ENCODE measurements at regions not wholly inside any gene's neighbourhood (a gene's known extent, or its start where the extent isn't known, plus 50 kb on each side); places are given as distances from the start of the nearest gene placed in this dataset.

DNA sequence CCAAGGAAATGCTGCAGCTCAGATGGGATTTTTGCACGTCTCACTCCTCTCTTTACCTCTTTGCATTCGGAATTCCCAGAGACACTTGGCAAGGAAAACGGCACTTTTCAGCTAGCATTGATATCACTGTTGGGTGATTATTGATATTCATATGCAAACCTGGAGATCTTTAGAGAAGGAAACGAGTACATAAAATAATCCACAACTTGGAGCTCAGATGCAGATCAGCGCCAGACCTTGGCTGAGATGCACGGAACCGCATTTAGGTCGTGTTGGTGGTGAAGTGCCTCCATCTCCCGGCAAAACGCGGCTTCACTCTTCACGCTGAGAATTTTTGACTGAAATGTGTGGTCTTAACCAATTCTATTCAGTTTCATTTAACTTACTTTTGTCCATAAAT lies 77.2 kb upstream of the ARHGEF7 start:
- DNase-seq = no peak

- no peak for DNase-seq
Measured at GRCh38 chr13:111036665-111037064, 78.4 kb upstream of the ARHGEF7 start.

- DNase-seq = no peak
Measured at GRCh38 chr13:111035861-111036260, 79.2 kb upstream of the ARHGEF7 start.

- DNase-seq = peak; percentile 9
Measured at GRCh38 chr13:111034811-111035210, 80.3 kb upstream of the ARHGEF7 start.

GRCh38 chr13:111033172-111034130 lies 81.7 kb upstream of the ARHGEF7 start:
- peak; percentile 13 for DNase-seq

DNA sequence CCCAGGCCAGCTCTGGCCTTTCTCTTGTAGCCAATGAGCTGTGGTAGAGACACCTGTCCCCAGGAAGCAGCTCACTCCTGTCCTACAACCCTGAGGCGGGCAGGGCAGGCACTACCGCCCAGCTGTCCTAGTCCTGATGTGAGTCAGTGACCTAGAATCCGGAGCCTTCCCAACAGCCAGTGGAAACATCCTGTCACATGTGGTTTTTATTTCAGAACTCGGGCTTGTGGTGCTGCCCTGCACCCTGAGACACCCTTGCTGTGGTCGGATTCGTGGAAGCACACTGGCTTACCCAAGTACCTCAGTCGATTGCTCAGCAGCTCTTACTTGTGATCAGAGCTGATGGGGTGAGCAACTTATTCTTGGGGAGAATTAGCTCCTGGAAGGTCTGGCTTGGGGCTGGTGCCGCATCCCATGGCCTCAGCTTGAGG lies 83.6 kb upstream of the ARHGEF7 start:
- DNase-seq = peak; percentile 71

DNA sequence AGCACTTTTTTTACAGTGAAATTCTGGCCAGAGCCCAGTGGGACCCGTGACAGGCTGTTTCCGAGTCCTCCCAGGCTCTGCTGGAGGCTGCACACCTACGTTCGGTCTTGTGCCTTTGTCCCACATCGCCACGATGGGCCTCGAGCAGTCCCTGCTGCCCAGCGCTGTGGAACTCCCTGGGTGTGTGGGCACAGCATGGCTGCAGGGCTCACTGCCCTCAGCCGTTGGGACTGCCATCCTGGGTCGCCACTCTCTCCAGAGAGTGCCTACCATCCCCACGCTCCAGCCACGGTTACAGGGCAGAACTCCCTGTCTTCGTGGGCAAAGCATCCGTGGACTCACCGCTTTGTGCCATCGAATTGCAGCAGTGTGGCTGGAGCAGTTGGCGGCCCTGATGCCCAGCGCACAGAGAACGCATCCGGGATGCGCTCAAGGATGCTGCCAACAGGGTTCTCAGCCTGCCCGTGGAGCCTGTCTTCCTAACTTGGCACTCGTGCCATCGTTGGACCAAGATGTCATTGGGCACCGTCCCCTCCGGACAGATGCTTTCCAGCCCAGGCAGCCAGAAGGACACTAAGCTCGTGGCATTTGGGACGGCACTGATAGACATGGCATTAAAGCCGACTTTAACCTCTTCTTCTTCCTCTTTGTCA lies 85.0 kb upstream of the ARHGEF7 start:
- DNase-seq = no peak

DNA sequence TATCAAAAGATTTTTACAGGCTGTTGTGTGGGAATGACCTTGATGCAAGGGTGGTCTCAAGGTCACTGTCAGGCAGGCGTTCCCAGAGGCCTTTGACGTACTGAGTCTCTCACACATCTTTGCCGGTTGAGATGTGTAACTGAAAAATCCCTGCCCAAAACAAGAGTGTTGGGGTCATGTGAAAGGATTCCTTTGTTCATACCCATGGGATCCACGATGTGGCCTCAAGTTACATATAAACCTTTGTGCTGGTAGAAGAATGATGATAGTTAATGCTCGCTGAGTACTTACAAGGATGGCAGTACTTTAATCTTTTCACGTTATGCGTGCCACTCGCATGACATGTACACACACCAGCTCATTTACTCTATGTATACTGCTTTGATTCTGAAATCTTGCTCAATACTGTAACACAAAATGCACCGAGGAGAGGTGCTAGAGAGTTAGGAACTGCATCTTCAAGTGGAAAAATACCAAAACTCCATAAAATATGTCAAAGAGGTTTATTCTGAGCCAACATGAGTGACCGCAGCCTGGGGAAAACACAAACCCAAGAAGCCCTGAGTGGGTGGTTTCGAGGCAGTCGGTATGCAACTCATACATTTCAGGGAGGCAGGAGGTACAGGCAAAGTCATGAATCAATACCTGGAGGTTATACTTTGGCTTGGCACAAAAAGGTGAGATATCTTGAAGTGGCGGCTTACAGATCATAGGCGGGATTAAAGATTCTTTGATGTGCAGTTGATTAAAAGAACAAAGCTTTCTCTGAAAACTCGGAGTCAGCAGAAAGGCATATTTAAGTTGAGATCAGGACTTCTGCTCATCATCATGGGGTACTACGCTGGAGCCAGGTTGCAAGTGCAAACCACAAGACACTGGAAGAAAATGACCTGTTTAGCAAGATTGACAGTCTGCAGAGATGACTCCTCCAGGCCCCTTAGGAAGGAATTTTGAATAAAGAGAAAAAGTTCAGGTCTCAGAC lies 87.4 kb upstream of the ARHGEF7 start:
- no peak for DNase-seq

DNA sequence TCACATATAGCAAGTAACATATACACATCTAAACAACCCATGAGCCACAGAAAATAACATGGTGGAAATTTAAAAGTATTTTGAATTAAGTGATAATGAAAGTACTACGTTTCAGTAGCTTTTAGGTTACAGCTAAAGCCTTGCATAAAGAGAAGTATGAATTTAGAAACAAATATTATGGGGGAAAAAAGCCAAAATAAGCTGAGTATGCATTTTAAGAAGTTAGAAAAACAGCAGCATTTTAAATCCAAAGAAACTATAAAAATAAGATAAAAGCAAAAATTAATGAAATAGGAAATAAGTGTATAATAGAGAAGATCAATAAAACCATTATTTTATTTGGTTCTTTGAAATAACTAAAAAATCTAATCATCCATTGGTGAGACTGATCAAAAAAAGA lies 89.8 kb upstream of the ARHGEF7 start:
- no peak for DNase-seq

- DNase-seq = no peak
Measured at GRCh38 chr13:111022886-111023285, 92.2 kb upstream of the ARHGEF7 start.

DNA sequence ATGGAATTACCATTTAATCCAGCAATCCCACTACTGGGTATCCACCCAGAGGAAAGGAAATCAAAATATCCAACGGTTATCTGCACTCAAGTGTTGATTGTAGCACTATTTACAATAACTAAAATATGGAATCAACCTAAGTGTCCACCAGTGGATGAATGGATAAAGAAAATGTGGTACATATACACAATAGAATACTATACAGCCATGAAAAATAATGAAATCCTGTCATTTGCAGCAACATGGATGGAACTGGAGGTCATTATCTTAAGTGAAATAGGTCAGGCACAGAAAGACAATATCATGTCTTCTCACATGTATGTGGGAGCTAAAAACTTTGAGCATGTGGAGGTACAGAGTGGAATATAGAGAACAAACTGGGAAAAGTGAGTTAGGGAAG lies 92.9 kb upstream of the ARHGEF7 start:
- DNase-seq = no peak

DNA sequence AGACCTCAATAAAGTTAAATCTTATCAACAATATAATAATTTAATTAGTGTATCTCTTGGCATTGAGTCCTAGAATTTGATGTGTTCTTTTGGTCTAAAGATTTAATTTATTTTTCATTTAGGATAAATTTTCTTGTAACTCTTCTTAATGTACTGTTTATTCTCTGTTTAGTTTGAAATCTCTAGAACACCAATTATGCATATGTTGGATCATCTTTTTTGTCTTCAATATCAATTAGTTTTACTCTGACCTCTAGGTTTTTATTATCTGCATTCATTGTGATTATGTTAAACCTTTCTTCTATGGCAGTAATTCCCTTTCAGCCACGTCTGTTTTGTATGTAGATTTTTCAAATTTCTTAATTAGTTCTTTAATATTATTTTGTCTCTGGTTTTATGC lies 93.8 kb upstream of the ARHGEF7 start:
- DNase-seq = no peak

GRCh38 chr13:111020546-111020945 lies 94.6 kb upstream of the ARHGEF7 start:
- no peak for DNase-seq

DNA sequence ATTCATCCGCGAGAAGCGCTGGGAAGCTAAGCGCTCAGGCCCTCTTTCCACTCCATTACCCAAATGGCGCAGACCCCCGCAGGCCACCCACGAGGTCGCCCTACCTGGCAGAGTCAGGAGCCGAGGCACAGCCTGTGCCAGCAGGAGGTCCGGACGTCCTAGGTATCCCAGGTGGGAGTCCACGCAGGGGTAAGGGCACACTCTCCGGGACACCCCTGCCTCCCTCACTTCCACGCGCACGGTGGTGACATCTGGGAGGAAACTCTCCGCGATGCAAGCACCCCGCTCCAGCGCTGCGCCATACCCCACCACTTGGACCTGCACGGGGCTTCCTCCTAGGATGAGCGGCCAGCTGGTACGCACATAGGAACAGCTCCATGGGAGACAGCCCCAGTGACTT lies 95.1 kb upstream of the ARHGEF7 start:
- DNase-seq = no peak

GRCh38 chr13:111017755-111018459 lies 97.2 kb upstream of the ARHGEF7 start:
- no peak for DNase-seq

DNA sequence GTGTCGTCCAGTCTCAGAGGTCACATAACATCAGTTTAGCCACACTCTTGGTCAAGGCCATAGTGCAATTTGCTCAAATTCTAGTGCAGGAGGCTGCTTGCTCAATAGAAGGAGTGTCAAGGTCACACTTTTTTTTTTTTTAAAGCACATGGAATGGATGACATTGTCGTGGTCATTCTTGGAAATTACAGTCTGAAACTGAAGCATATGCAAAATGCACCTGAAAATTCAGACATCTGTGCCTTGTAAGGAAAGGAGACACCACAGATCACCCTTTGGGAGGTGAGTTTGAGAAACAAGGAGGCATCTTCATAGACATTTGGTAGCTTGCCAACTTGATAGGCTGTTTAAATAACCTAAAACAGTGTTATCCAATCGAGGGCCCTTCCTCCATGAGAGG lies 98.3 kb upstream of the ANKRD10 start:
- DNase-seq = no peak

DNA sequence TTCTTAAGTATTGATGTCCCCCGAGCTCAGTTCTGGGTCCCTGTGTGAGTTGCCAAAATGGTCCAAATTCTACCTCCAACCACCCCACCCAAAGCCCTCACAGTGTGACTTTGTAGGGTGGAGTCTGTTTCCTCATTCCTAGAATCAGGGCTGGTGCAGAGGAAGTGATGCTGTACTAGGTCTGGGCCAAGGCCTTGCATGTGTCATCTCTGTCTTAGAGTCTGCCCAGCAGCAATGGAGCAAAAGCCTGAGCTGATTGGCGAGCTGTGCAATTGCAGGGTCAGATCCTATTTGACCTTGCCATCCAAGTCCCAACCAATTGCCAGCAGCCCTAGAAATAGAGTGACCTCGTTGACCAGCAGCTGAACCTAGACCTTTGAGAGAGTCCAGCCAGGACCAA lies 97.0 kb upstream of the ANKRD10 start:
- no peak for DNase-seq

DNA sequence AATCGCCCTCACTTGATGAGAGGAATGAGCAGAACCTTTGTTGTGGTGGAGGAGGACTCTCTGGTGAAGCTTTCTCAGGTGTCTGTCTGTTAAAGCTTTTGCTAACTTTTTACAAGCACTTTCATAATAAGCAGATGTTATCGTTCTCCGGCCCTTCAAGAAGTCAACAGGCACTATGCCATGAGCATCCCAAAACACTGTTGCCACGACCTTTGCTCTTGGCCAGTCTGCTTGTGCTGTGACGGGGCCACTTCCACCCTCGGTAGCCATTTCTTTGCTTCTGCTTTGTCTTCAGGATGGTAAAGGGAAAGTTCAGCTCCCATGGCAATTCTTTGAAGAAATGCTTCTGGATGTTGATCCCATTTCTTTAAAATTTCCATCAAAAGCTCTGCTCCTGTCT lies 93.5 kb upstream of the ANKRD10 start:
- no peak for DNase-seq

DNA sequence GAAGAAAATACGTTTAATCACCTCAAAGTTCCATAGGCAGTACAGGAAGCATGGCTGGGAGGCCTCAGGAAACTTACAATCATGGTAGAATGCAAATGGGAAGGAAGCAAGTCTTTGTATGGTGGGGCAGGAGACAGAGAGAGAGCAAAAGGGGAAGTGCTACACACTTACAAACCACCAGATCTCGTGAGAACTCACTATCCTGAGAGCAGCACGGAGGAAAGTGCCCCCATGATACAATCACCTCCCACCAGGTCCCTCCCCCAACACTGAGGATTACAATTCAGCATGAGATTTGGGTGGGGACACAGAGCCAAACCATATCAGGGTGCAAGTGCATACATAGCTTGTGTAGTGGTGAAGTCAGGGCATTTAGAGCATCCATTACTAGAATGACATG lies 92.3 kb upstream of the ANKRD10 start:
- no peak for DNase-seq

- DNase-seq = peak; percentile 66
Measured at GRCh38 chr13:111006506-111007031, 91.7 kb upstream of the ANKRD10 start.

- DNase-seq = no peak
Measured at GRCh38 chr13:111005808-111006505, 91.1 kb upstream of the ANKRD10 start.

All from fibroblast of skin of right quadriceps (primary cell).